CD8-positive, alpha-beta memory T cell (primary cell): ENCODE measurements at regions not wholly inside any gene's neighbourhood (a gene's known extent, or its start where the extent isn't known, plus 50 kb on each side); places are given as distances from the start of the nearest gene placed in this dataset.
"Not testable (repeated sequence)": the region's sequence is repeated elsewhere in the genome, so short reads cannot be mapped to it uniquely, and the experiment has no call there.

Experiments
- CTCF ChIA-PET: fragments of 350-600 bp; sonication (Branson Sonifier 250); formaldehyde crosslinking; loops from one replicate; lab custom pipeline; 2021; ENCODE audit warnings: antibody characterized with exemption; lab: Charles Lee
- POLR2A ChIA-PET: fragments of 350-600 bp; sonication (Branson Sonifier 250); formaldehyde crosslinking; loops from one replicate; lab custom pipeline; 2021; ENCODE audit warnings: antibody characterized with exemption; lab: Charles Lee
- DNase-seq, 5 donors: peaks; one replicate each; pipeline versions ENCODE4 v3.0.0 to v3.0.0-alpha.2; 2020 to 2022; ENCODE audit warnings: mixed read lengths in 1 of 5
- H3K27ac ChIP-seq: one replicate; pipeline ENCODE4 v1.7.0; 2013; ENCODE audit warnings: low read depth, mild to moderate bottlenecking, low read length, moderate library complexity
- H3K27me3 ChIP-seq: 2 replicates; pipeline ENCODE4 v1.7.0; 2013; ENCODE audit warnings: low read length, mild to moderate bottlenecking; ENCODE audit not compliant: insufficient read depth, poor library complexity, severe bottlenecking
- H3K36me3 ChIP-seq: 2 replicates; pipeline ENCODE4 v1.7.0; 2013; ENCODE audit warnings: mild to moderate bottlenecking, low read length, moderate library complexity; ENCODE audit not compliant: insufficient read depth
- H3K4me1 ChIP-seq: 2 replicates; pipeline ENCODE4 v1.7.0; 2013; ENCODE audit warnings: mild to moderate bottlenecking, low read length, moderate library complexity; ENCODE audit not compliant: insufficient read depth
- H3K4me3 ChIP-seq: 2 replicates; pipeline ENCODE4 v1.7.0; 2013; ENCODE audit warnings: mild to moderate bottlenecking, low read length
- H3K9me3 ChIP-seq: 2 replicates; pipeline ENCODE4 v1.7.0; 2013; ENCODE audit warnings: mild to moderate bottlenecking, low read length
- H3K27ac Mint-ChIP-seq, 8 donors: one replicate each; pipeline ENCODE4 v1.8.0; 2020 to 2021; ENCODE audit warnings: mixed read lengths in 8 of 8, mild to moderate bottlenecking in 6 of 8, inconsistent platforms in 3 of 8, moderate library complexity in 3 of 8
- H3K27me3 Mint-ChIP-seq, 2 donors: one replicate each; pipeline ENCODE4 v1.8.0; 2020 to 2021; ENCODE audit warnings: mixed read lengths in 2 of 2, mild to moderate bottlenecking in 1 of 2, moderate library complexity in 1 of 2
- H3K36me3 Mint-ChIP-seq, 3 donors: one replicate each; pipeline ENCODE4 v1.8.0; 2020 to 2021; ENCODE audit warnings: mixed read lengths in 3 of 3, inconsistent platforms in 1 of 3, mild to moderate bottlenecking in 1 of 3
- H3K4me1 Mint-ChIP-seq, 3 donors: one replicate each; pipeline ENCODE4 v1.8.0; 2020 to 2021; ENCODE audit warnings: mixed read lengths in 3 of 3, inconsistent platforms in 1 of 3, mild to moderate bottlenecking in 1 of 3
- H3K4me3 Mint-ChIP-seq, 7 donors: one replicate each; pipeline ENCODE4 v1.8.0; 2020 to 2021; ENCODE audit warnings: mixed read lengths in 7 of 7, mild to moderate bottlenecking in 6 of 7, moderate library complexity in 4 of 7, inconsistent platforms in 2 of 7
- H3K9me3 Mint-ChIP-seq, 5 donors: one replicate each; pipeline ENCODE4 v1.8.0; 2020 to 2022; ENCODE audit warnings: mixed read lengths in 5 of 5, mild to moderate bottlenecking in 3 of 5, moderate library complexity in 2 of 5, inconsistent platforms in 1 of 5

GRCh38 chr7:121741896-121742295 lies 131.1 kb upstream of the PTPRZ1 start:
- no peak overlapping the region for H3K27ac Mint-ChIP-seq
- no peak overlapping the region for H3K4me3 Mint-ChIP-seq
- H3K4me1 Mint-ChIP-seq, result no peaks in the 10 kb centered on the region
- H3K9me3 Mint-ChIP-seq, result peaks cover 0 to 4% (median 0%) of the 10 kb centered on the region in 5 donors
- H3K27me3 ChIP-seq, result no peaks in the 10 kb centered on the region
- H3K36me3 ChIP-seq, result no peaks in the 10 kb centered on the region
- ChIA-PET CTCF (no interaction called here), POLR2A (no interaction called here)
- peaks cover 0 to 1% of the 10 kb centered on the region in 2 donors for H3K27me3 Mint-ChIP-seq
- no peak overlapping the region for H3K4me3 ChIP-seq
- H3K36me3 Mint-ChIP-seq, result no peaks in the 10 kb centered on the region
- H3K4me1 ChIP-seq, result no peaks in the 10 kb centered on the region
- no peak for DNase-seq
- H3K9me3 ChIP-seq, result no peaks in the 10 kb centered on the region
- no peak overlapping the region for H3K27ac ChIP-seq

GRCh38 chr7:121739465-121739864 lies 133.5 kb upstream of the PTPRZ1 start:
- no peaks in the 10 kb centered on the region for H3K4me1 ChIP-seq
- no peaks in the 10 kb centered on the region for H3K4me1 Mint-ChIP-seq
- no peak overlapping the region for H3K4me3 ChIP-seq
- no peaks in the 10 kb centered on the region for H3K36me3 Mint-ChIP-seq
- peaks cover 0 to 4% (median 0%) of the 10 kb centered on the region in 5 donors for H3K9me3 Mint-ChIP-seq
- no peaks in the 10 kb centered on the region for H3K27me3 ChIP-seq
- H3K27me3 Mint-ChIP-seq, result peaks cover 0 to 1% of the 10 kb centered on the region in 2 donors
- H3K4me3 Mint-ChIP-seq, result no peak overlapping the region
- no peaks in the 10 kb centered on the region for H3K36me3 ChIP-seq
- DNase-seq, result no peak
- ChIA-PET POLR2A (no interaction called here), CTCF (no interaction called here)
- H3K27ac ChIP-seq, result no peak overlapping the region
- no peaks in the 10 kb centered on the region for H3K9me3 ChIP-seq
- no peak overlapping the region for H3K27ac Mint-ChIP-seq

- Mint-ChIP-seq H3K27ac (no peak overlapping the region), H3K4me3 (no peak overlapping the region), H3K36me3 (no peaks in the 10 kb centered on the region), H3K4me1 (no peaks in the 10 kb centered on the region), H3K27me3 (peaks cover 0 to 5% of the 10 kb centered on the region in 2 donors), H3K9me3 (peaks cover 4 to 21% (median 16%) of the 10 kb centered on the region in 5 donors)
- no peak for DNase-seq
- Histone ChIP-seq H3K27ac (no peak overlapping the region), H3K4me1 (no peaks in the 10 kb centered on the region), H3K4me3 (no peak overlapping the region), H3K27me3 (no peaks in the 10 kb centered on the region), H3K36me3 (no peaks in the 10 kb centered on the region), H3K9me3 (no peaks in the 10 kb centered on the region)
- ChIA-PET POLR2A (no interaction called here), CTCF (no interaction called here)
Measured at GRCh38 chr7:121730869-121731268, 142.1 kb upstream of the PTPRZ1 start.

GRCh38 chr7:121714559-121715303 lies 158.2 kb upstream of the PTPRZ1 start:
- no peak for DNase-seq
- Mint-ChIP-seq H3K4me1 (no peaks in the 10 kb centered on the region), H3K9me3 (peaks cover 0 to 3% (median 0%) of the 10 kb centered on the region in 5 donors), H3K27me3 (peaks cover 0 to 1% of the 10 kb centered on the region in 2 donors), H3K27ac (no peak overlapping the region), H3K4me3 (no peak overlapping the region), H3K36me3 (no peaks in the 10 kb centered on the region)
- POLR2A ChIA-PET, result no interaction called here
- H3K4me1 ChIP-seq, result no peaks in the 10 kb centered on the region
- H3K27ac ChIP-seq, result no peak overlapping the region
- H3K4me3 ChIP-seq, result no peak overlapping the region
- no peaks in the 10 kb centered on the region for H3K9me3 ChIP-seq
- CTCF ChIA-PET, result no interaction called here
- H3K36me3 ChIP-seq, result no peaks in the 10 kb centered on the region
- no peaks in the 10 kb centered on the region for H3K27me3 ChIP-seq

GRCh38 chr7:121712961-121713360 lies 160.0 kb upstream of the PTPRZ1 start:
- H3K4me1 Mint-ChIP-seq, H3K27me3 Mint-ChIP-seq, H3K27ac Mint-ChIP-seq, H3K27me3 ChIP-seq, DNase-seq, H3K36me3 ChIP-seq, CTCF ChIA-PET, H3K9me3 ChIP-seq, H3K27ac ChIP-seq, H3K9me3 Mint-ChIP-seq, H3K36me3 Mint-ChIP-seq, H3K4me3 ChIP-seq, H3K4me1 ChIP-seq, POLR2A ChIA-PET, H3K4me3 Mint-ChIP-seq: not testable (repeated sequence)

GRCh38 chr7:121697731-121698316 lies 175.1 kb upstream of the PTPRZ1 start:
- H3K27me3 ChIP-seq, result no peaks in the 10 kb centered on the region
- H3K4me1 ChIP-seq, result no peaks in the 10 kb centered on the region
- Mint-ChIP-seq H3K4me1 (no peaks in the 10 kb centered on the region), H3K27me3 (no peaks in the 10 kb centered on the region), H3K9me3 (peaks cover 0 to 3% (median 0%) of the 10 kb centered on the region in 5 donors), H3K4me3 (no peak overlapping the region), H3K36me3 (no peaks in the 10 kb centered on the region), H3K27ac (no peak overlapping the region)
- no peak overlapping the region for H3K27ac ChIP-seq
- H3K36me3 ChIP-seq, result no peaks in the 10 kb centered on the region
- no peaks in the 10 kb centered on the region for H3K9me3 ChIP-seq
- ChIA-PET POLR2A (no interaction called here), CTCF (no interaction called here)
- no peak overlapping the region for H3K4me3 ChIP-seq
- no peak for DNase-seq

GRCh38 chr7:121696954-121697353 lies 176.0 kb upstream of the PTPRZ1 start:
- ChIA-PET CTCF (no interaction called here), POLR2A (no interaction called here)
- H3K4me3 ChIP-seq, result no peak overlapping the region
- no peak for DNase-seq
- H3K36me3 ChIP-seq, result no peaks in the 10 kb centered on the region
- H3K27ac ChIP-seq, result no peak overlapping the region
- no peaks in the 10 kb centered on the region for H3K27me3 ChIP-seq
- H3K27ac Mint-ChIP-seq, result no peak overlapping the region
- no peaks in the 10 kb centered on the region for H3K36me3 Mint-ChIP-seq
- H3K9me3 Mint-ChIP-seq, result peaks cover 0 to 2% (median 0%) of the 10 kb centered on the region in 5 donors
- no peak overlapping the region for H3K4me3 Mint-ChIP-seq
- no peaks in the 10 kb centered on the region for H3K9me3 ChIP-seq
- H3K4me1 ChIP-seq, result no peaks in the 10 kb centered on the region
- no peaks in the 10 kb centered on the region for H3K27me3 Mint-ChIP-seq
- no peaks in the 10 kb centered on the region for H3K4me1 Mint-ChIP-seq

GRCh38 chr7:121689749-121690148 lies 183.2 kb upstream of the PTPRZ1 start:
- Mint-ChIP-seq H3K27me3 (no peaks in the 10 kb centered on the region), H3K4me1 (no peaks in the 10 kb centered on the region), H3K36me3 (no peaks in the 10 kb centered on the region), H3K27ac (no peak overlapping the region), H3K4me3 (no peak overlapping the region), H3K9me3 (peaks cover 0 to 2% (median 0%) of the 10 kb centered on the region in 5 donors)
- CTCF ChIA-PET, result no interaction called here
- H3K4me1 ChIP-seq, result no peaks in the 10 kb centered on the region
- H3K36me3 ChIP-seq, result no peaks in the 10 kb centered on the region
- POLR2A ChIA-PET, result no interaction called here
- no peak for DNase-seq
- H3K4me3 ChIP-seq, result no peak overlapping the region
- H3K27ac ChIP-seq, result no peak overlapping the region
- no peaks in the 10 kb centered on the region for H3K9me3 ChIP-seq
- H3K27me3 ChIP-seq, result no peaks in the 10 kb centered on the region
